ENCODE measurements at regions not wholly inside any gene's neighbourhood (a gene's known extent, or its start where the extent isn't known, plus 50 kb on each side); places are given as distances from the start of the nearest gene placed in this dataset.

DNA sequence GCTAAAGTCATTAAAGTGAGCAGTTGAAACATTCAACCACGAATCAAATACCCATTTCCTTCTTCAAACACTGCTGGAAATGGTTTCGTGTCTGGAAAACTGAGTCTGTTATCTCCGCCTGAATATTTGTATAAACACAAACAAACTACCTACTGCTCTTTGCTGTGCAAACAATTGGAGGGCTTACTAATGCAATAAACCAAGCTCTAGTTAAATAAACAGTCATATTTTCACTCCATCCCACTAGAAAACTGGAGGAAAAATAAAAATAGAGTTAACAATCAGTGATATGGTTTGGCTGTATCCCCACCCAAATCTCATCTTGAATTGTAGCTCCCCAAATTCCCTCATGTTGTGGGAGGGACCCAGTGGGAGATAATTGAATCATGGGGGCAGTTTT is 397.6 kb downstream of the RASEF start:
- DNase-seq (ENCODE audit: extremely low read depth, low read depth), result no peak
- TF ChIP-seq, protein P1, sequence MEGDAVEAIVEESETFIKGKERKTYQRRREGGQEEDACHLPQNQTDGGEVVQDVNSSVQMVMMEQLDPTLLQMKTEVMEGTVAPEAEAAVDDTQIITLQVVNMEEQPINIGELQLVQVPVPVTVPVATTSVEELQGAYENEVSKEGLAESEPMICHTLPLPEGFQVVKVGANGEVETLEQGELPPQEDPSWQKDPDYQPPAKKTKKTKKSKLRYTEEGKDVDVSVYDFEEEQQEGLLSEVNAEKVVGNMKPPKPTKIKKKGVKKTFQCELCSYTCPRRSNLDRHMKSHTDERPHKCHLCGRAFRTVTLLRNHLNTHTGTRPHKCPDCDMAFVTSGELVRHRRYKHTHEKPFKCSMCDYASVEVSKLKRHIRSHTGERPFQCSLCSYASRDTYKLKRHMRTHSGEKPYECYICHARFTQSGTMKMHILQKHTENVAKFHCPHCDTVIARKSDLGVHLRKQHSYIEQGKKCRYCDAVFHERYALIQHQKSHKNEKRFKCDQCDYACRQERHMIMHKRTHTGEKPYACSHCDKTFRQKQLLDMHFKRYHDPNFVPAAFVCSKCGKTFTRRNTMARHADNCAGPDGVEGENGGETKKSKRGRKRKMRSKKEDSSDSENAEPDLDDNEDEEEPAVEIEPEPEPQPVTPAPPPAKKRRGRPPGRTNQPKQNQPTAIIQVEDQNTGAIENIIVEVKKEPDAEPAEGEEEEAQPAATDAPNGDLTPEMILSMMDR (IDR thresholded peaks at IDR 0.05; ENCODE audit: low read depth, low read length), result no peak

DNA sequence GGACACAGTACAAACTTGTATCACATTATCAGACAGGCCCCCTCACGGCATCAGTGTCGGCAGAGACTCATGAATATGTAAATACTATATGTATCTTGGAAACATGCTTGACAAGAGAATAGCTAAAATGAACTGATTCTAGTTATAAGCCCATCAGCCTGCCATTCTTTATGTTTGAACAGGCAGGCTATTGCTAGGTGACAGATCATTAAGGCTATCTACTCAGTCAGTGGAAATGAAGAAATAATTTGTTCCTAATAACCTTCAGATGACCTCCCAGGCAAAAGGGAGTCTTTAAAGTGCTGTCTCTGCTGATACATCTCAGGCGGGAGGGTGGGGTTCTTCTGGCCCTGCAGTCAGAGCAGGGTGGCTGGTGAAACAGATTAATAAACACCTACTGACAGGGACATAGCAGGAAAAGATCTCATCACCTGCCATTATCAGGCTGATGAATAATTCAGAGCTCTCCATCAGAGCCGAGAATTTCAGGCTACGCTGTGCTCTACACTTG is 394.2 kb downstream of the RASEF start:
- no peak for DNase-seq (ENCODE audit: extremely low read depth, low read depth)
- TF ChIP-seq, protein P1 (IDR thresholded peaks at IDR 0.05; ENCODE audit: low read depth, low read length), result no peak

DNA sequence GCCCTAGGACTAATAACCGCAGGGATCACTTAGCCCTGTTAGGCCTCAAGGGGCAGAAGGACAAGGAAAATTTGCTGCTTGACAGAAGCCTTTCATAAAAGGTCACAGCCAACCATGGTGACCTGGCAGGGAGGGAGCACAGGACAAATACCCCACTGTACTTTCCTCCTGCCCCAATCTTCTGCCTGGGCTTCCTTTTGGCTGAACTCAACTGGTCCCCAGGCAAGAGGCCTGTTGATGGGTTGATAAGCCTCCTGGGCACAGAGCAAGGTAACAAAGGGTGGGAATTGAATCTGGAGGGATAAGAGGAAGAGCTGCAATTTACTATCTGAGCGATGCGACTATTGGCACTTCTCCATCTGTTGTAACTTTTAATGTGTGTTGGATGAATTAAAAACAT is 392.9 kb downstream of the RASEF start:
- DNase-seq (ENCODE audit: extremely low read depth, low read depth), result no peak
- TF ChIP-seq, protein P1 (IDR thresholded peaks at IDR 0.05; ENCODE audit: low read depth, low read length), result no peak

DNA sequence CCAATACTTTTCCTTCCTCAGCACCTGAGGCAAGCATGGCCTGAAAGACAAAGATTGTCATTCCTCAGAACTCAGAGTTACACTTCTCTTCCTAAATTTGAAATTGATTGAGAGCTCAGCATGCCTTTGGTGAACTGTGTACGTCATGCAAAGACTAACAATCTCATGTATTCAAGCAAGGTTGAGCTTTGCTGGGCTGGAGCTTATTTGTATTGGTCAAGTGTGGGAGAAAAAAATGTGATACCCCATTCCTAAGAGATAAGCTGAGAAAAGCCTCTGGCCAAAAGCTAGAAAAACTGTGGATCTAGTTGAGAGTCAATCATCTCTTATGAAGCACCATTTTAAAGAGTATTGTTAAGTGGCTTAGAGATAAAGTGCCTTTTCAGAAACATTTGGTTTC is 392.2 kb downstream of the RASEF start:
- TF ChIP-seq, protein P1 (IDR thresholded peaks at IDR 0.05; ENCODE audit: low read depth, low read length), result no peak
- no peak for DNase-seq (ENCODE audit: extremely low read depth, low read depth)

DNA sequence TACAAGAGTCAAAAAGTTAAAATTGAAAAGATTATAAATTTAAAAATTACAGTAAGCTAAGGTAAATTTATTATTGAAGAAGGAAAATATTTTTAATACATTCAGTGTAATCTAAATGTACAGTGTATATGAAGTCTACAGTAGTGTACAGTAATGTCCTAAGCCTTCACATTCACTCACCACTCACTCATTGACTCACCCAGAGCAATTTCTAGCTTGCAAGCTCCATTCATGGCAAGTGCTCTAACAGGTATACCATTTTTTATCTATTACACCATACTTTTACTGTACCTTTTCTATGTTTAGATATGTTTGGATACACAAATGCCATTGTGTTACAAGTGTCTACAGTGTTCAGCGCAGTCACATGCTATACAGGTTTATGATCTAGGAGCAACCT is 389.7 kb downstream of the RASEF start:
- DNase-seq (ENCODE audit: extremely low read depth, low read depth), result no peak
- TF ChIP-seq, protein P1 (IDR thresholded peaks at IDR 0.05; ENCODE audit: low read depth, low read length), result no peak

DNA sequence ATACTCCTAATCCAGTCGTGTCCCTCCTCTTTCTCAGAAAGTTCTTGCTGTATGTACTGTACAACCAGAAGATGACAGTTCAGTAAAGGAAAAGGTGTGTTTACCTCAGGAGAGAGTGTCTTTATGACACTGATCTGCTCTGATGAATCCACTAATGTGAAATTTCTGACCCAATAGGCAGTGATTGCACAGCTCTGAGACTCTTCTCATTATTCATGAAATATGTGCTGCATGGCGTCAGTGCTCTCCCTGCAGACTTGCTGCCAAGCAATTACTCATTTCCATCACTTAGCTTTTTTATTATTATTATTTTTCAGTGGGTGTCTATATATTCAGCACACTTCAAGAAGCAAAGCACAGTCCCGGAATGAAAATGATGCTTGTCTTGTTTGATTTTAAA is 389.0 kb downstream of the RASEF start:
- TF ChIP-seq, protein P1 (IDR thresholded peaks at IDR 0.05; ENCODE audit: low read depth, low read length), result no peak

DNA sequence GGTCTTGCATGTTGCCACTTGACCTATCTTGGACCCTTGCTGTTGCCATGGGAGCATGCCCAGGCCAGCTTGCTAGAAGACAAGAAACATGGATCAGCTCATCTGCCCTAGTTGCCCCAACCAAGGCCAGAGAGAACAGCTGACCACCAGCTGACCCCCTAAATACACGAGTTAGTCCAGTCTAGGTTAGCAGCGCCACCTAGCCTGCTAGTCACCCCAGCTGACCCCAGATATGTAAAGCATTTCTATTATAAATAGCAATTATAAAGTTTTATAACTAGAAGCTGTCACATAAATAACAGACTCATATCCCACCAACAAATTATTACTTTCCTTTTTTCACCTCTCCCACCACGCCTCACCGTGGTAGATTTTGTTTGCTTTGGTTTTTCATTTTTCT is 387.8 kb downstream of the RASEF start:
- TF ChIP-seq, protein P1 (IDR thresholded peaks at IDR 0.05; ENCODE audit: low read depth, low read length), result no peak
- no peak for DNase-seq (ENCODE audit: extremely low read depth, low read depth)

More for the DNA sequence above, 389.0 kb downstream of the RASEF start:
- no peak for DNase-seq (ENCODE audit: extremely low read depth, low read depth)
